ENCODE measurements at regions not wholly inside any gene's neighbourhood (a gene's known extent, or its start where the extent isn't known, plus 50 kb on each side); places are given as distances from the start of the nearest gene placed in this dataset.

- no peak overlapping the region for H3K27ac Mint-ChIP-seq
- intact Hi-C loops (cut with micrococcal nuclease), result no loop called here
- H3K4me1 Mint-ChIP-seq (ENCODE audit: low read depth), result no peaks in the 10 kb centered on the region
- no peaks in the 10 kb centered on the region for H3K36me3 Mint-ChIP-seq (ENCODE audit: low read depth)
- H3K9me3 Mint-ChIP-seq, result no peaks in the 10 kb centered on the region
- H3K27me3 Mint-ChIP-seq, result peaks cover 36% of the 10 kb centered on the region
- H3K4me3 Mint-ChIP-seq, result no peak overlapping the region
These were observed 124.4 kb downstream of the FBXO15 start for GRCh38 chr18:74023220-74023619.

- intact Hi-C loops (cut with micrococcal nuclease), result no loop called here
- H3K27me3 Mint-ChIP-seq, result peaks cover 47% of the 10 kb centered on the region
- H3K9me3 Mint-ChIP-seq, result no peaks in the 10 kb centered on the region
- no peak overlapping the region for H3K27ac Mint-ChIP-seq
- no peaks in the 10 kb centered on the region for H3K36me3 Mint-ChIP-seq (ENCODE audit: low read depth)
- H3K4me1 Mint-ChIP-seq (ENCODE audit: low read depth), result no peaks in the 10 kb centered on the region
- H3K4me3 Mint-ChIP-seq, result no peak overlapping the region
These were observed 127.8 kb downstream of the FBXO15 start for GRCh38 chr18:74019864-74020263.

- H3K36me3 Mint-ChIP-seq (ENCODE audit: low read depth), result no peaks in the 10 kb centered on the region
- intact Hi-C loops (cut with micrococcal nuclease), result no loop called here
- H3K27ac Mint-ChIP-seq, result no peak overlapping the region
These were observed 133.7 kb downstream of the FBXO15 start for GRCh38 chr18:74013955-74014354.

GRCh38 chr18:74012954-74013630 lies 134.5 kb downstream of the FBXO15 start:
- Mint-ChIP-seq H3K9me3 (no peaks in the 10 kb centered on the region), H3K27ac (peak overlapping the region; percentile 10), H3K36me3 (ENCODE audit: low read depth) (no peaks in the 10 kb centered on the region), H3K4me3 (no peak overlapping the region), H3K27me3 (peaks cover 31% of the 10 kb centered on the region), H3K4me1 (ENCODE audit: low read depth) (peaks cover 27% of the 10 kb centered on the region)
- intact Hi-C loops (cut with micrococcal nuclease), result no loop called here

More at GRCh38 chr18:74013955-74014354, 133.7 kb downstream of the FBXO15 start:
- H3K9me3 Mint-ChIP-seq, result no peaks in the 10 kb centered on the region
- no peak overlapping the region for H3K4me3 Mint-ChIP-seq
- peaks cover 35% of the 10 kb centered on the region for H3K27me3 Mint-ChIP-seq
- peaks cover 27% of the 10 kb centered on the region for H3K4me1 Mint-ChIP-seq (ENCODE audit: low read depth)

GRCh38 chr18:74006143-74006542 lies 141.5 kb downstream of the FBXO15 start:
- intact Hi-C loops (cut with micrococcal nuclease), result no loop called here
- peaks cover 14% of the 10 kb centered on the region for H3K27me3 Mint-ChIP-seq
- H3K9me3 Mint-ChIP-seq, result no peaks in the 10 kb centered on the region
- no peaks in the 10 kb centered on the region for H3K36me3 Mint-ChIP-seq (ENCODE audit: low read depth)
- H3K27ac Mint-ChIP-seq, result no peak overlapping the region
- no peaks in the 10 kb centered on the region for H3K4me1 Mint-ChIP-seq (ENCODE audit: low read depth)
- no peak overlapping the region for H3K4me3 Mint-ChIP-seq

- H3K36me3 Mint-ChIP-seq (ENCODE audit: low read depth), result no peaks in the 10 kb centered on the region
- H3K4me1 Mint-ChIP-seq (ENCODE audit: low read depth), result no peaks in the 10 kb centered on the region
- H3K9me3 Mint-ChIP-seq, result peaks cover 1% of the 10 kb centered on the region
- intact Hi-C loops (cut with micrococcal nuclease), result no loop called here
- no peak overlapping the region for H3K27ac Mint-ChIP-seq
- peaks cover 10% of the 10 kb centered on the region for H3K27me3 Mint-ChIP-seq
- no peak overlapping the region for H3K4me3 Mint-ChIP-seq
These were observed 142.1 kb downstream of the FBXO15 start for GRCh38 chr18:74005320-74006109.

- no peak overlapping the region for H3K4me3 Mint-ChIP-seq
- no peaks in the 10 kb centered on the region for H3K36me3 Mint-ChIP-seq (ENCODE audit: low read depth)
These were observed 155.2 kb downstream of the FBXO15 start for GRCh38 chr18:73992242-73993022.

GRCh38 chr18:73991570-73991969 lies 156.1 kb downstream of the FBXO15 start:
- Mint-ChIP-seq H3K27ac (no peak overlapping the region), H3K36me3 (ENCODE audit: low read depth) (no peaks in the 10 kb centered on the region), H3K27me3 (peaks cover 21% of the 10 kb centered on the region), H3K4me3 (no peak overlapping the region), H3K9me3 (peaks cover 12% of the 10 kb centered on the region), H3K4me1 (ENCODE audit: low read depth) (peaks cover 9% of the 10 kb centered on the region)
- intact Hi-C loops (cut with micrococcal nuclease), result no loop called here

More at GRCh38 chr18:73992242-73993022, 155.2 kb downstream of the FBXO15 start:
- H3K27me3 Mint-ChIP-seq, result peaks cover 21% of the 10 kb centered on the region
- peaks cover 14% of the 10 kb centered on the region for H3K9me3 Mint-ChIP-seq
- intact Hi-C loops (cut with micrococcal nuclease), result no loop called here
- H3K27ac Mint-ChIP-seq, result no peak overlapping the region
- H3K4me1 Mint-ChIP-seq (ENCODE audit: low read depth), result peaks cover 9% of the 10 kb centered on the region

- H3K9me3 Mint-ChIP-seq, result peaks cover 12% of the 10 kb centered on the region
- intact Hi-C loops (cut with micrococcal nuclease), result no loop called here
- H3K27me3 Mint-ChIP-seq, result peaks cover 19% of the 10 kb centered on the region
- no peak overlapping the region for H3K27ac Mint-ChIP-seq
- no peak overlapping the region for H3K4me3 Mint-ChIP-seq
- no peaks in the 10 kb centered on the region for H3K36me3 Mint-ChIP-seq (ENCODE audit: low read depth)
- H3K4me1 Mint-ChIP-seq (ENCODE audit: low read depth), result peaks cover 9% of the 10 kb centered on the region
These were observed 157.4 kb downstream of the FBXO15 start for GRCh38 chr18:73990258-73990657.

- H3K4me1 Mint-ChIP-seq (ENCODE audit: low read depth), result peaks cover 6% of the 10 kb centered on the region
- no peak overlapping the region for H3K4me3 Mint-ChIP-seq
- intact Hi-C loops (cut with micrococcal nuclease), result no loop called here
- H3K9me3 Mint-ChIP-seq, result peaks cover 12% of the 10 kb centered on the region
- H3K27ac Mint-ChIP-seq, result no peak overlapping the region
- peaks cover 10% of the 10 kb centered on the region for H3K27me3 Mint-ChIP-seq
- no peaks in the 10 kb centered on the region for H3K36me3 Mint-ChIP-seq (ENCODE audit: low read depth)
These were observed 160.2 kb downstream of the FBXO15 start for GRCh38 chr18:73987247-73987980.

- no peaks in the 10 kb centered on the region for H3K36me3 Mint-ChIP-seq (ENCODE audit: low read depth)
- H3K9me3 Mint-ChIP-seq, result peaks cover 12% of the 10 kb centered on the region
These were observed 160.9 kb downstream of the FBXO15 start for GRCh38 chr18:73986711-73987110.

GRCh38 chr18:73985855-73986625 lies 161.6 kb downstream of the FBXO15 start:
- intact Hi-C loops (cut with micrococcal nuclease), result no loop called here
- Mint-ChIP-seq H3K27ac (no peak overlapping the region), H3K27me3 (peaks cover 1% of the 10 kb centered on the region), H3K4me3 (no peak overlapping the region), H3K36me3 (ENCODE audit: low read depth) (no peaks in the 10 kb centered on the region), H3K4me1 (ENCODE audit: low read depth) (no peaks in the 10 kb centered on the region), H3K9me3 (peaks cover 12% of the 10 kb centered on the region)

More at GRCh38 chr18:73986711-73987110, 160.9 kb downstream of the FBXO15 start:
- intact Hi-C loops (cut with micrococcal nuclease), result no loop called here
- no peak overlapping the region for H3K27ac Mint-ChIP-seq
- no peaks in the 10 kb centered on the region for H3K4me1 Mint-ChIP-seq (ENCODE audit: low read depth)
- H3K4me3 Mint-ChIP-seq, result no peak overlapping the region
- peaks cover 5% of the 10 kb centered on the region for H3K27me3 Mint-ChIP-seq

GRCh38 chr18:73983970-73984369 lies 163.7 kb downstream of the FBXO15 start:
- peaks cover 1% of the 10 kb centered on the region for H3K27me3 Mint-ChIP-seq
- intact Hi-C loops (cut with micrococcal nuclease), result no loop called here

More at GRCh38 chr18:73983970-73984369, 163.7 kb downstream of the FBXO15 start:
- Mint-ChIP-seq H3K36me3 (ENCODE audit: low read depth) (no peaks in the 10 kb centered on the region), H3K27ac (no peak overlapping the region), H3K4me3 (no peak overlapping the region), H3K4me1 (ENCODE audit: low read depth) (no peaks in the 10 kb centered on the region), H3K9me3 (peaks cover 12% of the 10 kb centered on the region)

Measured in dendritic cell treated with granulocyte-macrophage colony-stimulating factor and Interleukin-4, amounts not matched to agents 40 ng/mL and 50 ng/mL, for 4 days (primary cell).